ENCODE measurements at regions not wholly inside any gene's neighbourhood (a gene's known extent, or its start where the extent isn't known, plus 50 kb on each side); places are given as distances from the start of the nearest gene placed in this dataset.

- TF ChIP-seq, protein P1, sequence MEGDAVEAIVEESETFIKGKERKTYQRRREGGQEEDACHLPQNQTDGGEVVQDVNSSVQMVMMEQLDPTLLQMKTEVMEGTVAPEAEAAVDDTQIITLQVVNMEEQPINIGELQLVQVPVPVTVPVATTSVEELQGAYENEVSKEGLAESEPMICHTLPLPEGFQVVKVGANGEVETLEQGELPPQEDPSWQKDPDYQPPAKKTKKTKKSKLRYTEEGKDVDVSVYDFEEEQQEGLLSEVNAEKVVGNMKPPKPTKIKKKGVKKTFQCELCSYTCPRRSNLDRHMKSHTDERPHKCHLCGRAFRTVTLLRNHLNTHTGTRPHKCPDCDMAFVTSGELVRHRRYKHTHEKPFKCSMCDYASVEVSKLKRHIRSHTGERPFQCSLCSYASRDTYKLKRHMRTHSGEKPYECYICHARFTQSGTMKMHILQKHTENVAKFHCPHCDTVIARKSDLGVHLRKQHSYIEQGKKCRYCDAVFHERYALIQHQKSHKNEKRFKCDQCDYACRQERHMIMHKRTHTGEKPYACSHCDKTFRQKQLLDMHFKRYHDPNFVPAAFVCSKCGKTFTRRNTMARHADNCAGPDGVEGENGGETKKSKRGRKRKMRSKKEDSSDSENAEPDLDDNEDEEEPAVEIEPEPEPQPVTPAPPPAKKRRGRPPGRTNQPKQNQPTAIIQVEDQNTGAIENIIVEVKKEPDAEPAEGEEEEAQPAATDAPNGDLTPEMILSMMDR (IDR thresholded peaks at IDR 0.05; ENCODE audit: insufficient read depth, low read depth, low read length) = no peak
- no peak for DNase-seq (ENCODE audit: low read depth)
- POLR2A ChIA-PET = no interaction called here
- no peaks in the 10 kb centered on the region for H3K36me3 ChIP-seq (ENCODE audit: control insufficient read depth, insufficient read depth, low read length)
- CTCF ChIA-PET = no interaction called here
- H3K4me3 ChIP-seq (ENCODE audit: low read depth, low read length) = no peak overlapping the region
- H3K27me3 ChIP-seq (ENCODE audit: control insufficient read depth, insufficient read depth, low read length) = no peaks in the 10 kb centered on the region
Observed at GRCh38 chr1:177490786-177491185, 320.0 kb downstream of the BRINP2 start.

- TF ChIP-seq, protein P1 (IDR thresholded peaks at IDR 0.05; ENCODE audit: insufficient read depth, low read depth, low read length) = no peak
- POLR2A ChIA-PET = no interaction called here
- Histone ChIP-seq H3K27me3 (ENCODE audit: control insufficient read depth, insufficient read depth, low read length) (no peaks in the 10 kb centered on the region), H3K4me3 (ENCODE audit: low read depth, low read length) (no peak overlapping the region), H3K36me3 (ENCODE audit: control insufficient read depth, insufficient read depth, low read length) (no peaks in the 10 kb centered on the region)
- CTCF ChIA-PET = no interaction called here
- no peak for DNase-seq (ENCODE audit: low read depth)
Observed at GRCh38 chr1:177490036-177490639, 319.4 kb downstream of the BRINP2 start.

GRCh38 chr1:177488722-177489121 lies 318.0 kb downstream of the BRINP2 start:
- TF ChIP-seq, protein P1 (IDR thresholded peaks at IDR 0.05; ENCODE audit: insufficient read depth, low read depth, low read length) = no peak
- ChIA-PET POLR2A (no interaction called here), CTCF (no interaction called here)

GRCh38 chr1:177487481-177487880 lies 316.7 kb downstream of the BRINP2 start:
- ChIA-PET POLR2A (no interaction called here), CTCF (no interaction called here)
- DNase-seq (ENCODE audit: low read depth) = no peak
- Histone ChIP-seq H3K4me3 (ENCODE audit: low read depth, low read length) (no peak overlapping the region), H3K36me3 (ENCODE audit: control insufficient read depth, insufficient read depth, low read length) (no peaks in the 10 kb centered on the region), H3K27me3 (ENCODE audit: control insufficient read depth, insufficient read depth, low read length) (no peaks in the 10 kb centered on the region)
- TF ChIP-seq, protein P1 (IDR thresholded peaks at IDR 0.05; ENCODE audit: insufficient read depth, low read depth, low read length) = no peak

More at GRCh38 chr1:177488722-177489121, 318.0 kb downstream of the BRINP2 start:
- no peak for DNase-seq (ENCODE audit: low read depth)
- H3K4me3 ChIP-seq (ENCODE audit: low read depth, low read length) = no peak overlapping the region
- no peaks in the 10 kb centered on the region for H3K36me3 ChIP-seq (ENCODE audit: control insufficient read depth, insufficient read depth, low read length)
- no peaks in the 10 kb centered on the region for H3K27me3 ChIP-seq (ENCODE audit: control insufficient read depth, insufficient read depth, low read length)

DNA sequence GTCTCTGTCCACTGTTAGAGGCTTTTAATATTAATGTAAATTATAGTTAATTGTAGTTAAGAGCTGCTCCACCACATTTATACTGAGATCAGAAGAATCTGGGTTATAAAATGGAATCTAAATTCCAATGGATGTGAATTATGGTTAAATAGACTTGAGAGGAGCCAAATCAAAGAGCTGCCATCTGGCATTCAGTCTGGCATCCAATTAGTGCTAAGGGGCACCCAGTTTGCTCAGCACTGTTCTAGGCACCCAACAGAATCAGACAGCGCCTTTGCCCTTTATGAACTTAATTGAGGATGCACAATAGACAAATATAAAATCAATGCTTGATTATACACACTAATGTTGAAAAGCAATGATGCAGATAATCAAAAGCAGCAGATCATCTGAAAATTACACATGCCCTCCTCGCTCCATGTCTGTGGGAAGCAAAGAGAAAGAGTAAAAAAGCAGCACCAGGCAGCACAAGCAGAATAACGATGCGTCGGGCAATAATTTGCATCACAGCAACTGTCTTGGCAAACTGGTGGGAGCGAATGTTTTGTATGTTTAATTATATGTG lies 310.1 kb downstream of the BRINP2 start:
- H3K4me3 ChIP-seq (ENCODE audit: low read depth, low read length) = no peak overlapping the region
- DNase-seq (ENCODE audit: low read depth) = no peak
- H3K36me3 ChIP-seq (ENCODE audit: control insufficient read depth, insufficient read depth, low read length) = no peaks in the 10 kb centered on the region
- H3K27me3 ChIP-seq (ENCODE audit: control insufficient read depth, insufficient read depth, low read length) = no peaks in the 10 kb centered on the region
- ChIA-PET CTCF (no interaction called here), POLR2A (no interaction called here)
- TF ChIP-seq, protein P1 (IDR thresholded peaks at IDR 0.05; ENCODE audit: insufficient read depth, low read depth, low read length) = no peak
